Neuronal stem cell (in vitro differentiated cells): ENCODE measurements at regions not wholly inside any gene's neighbourhood (a gene's known extent, or its start where the extent isn't known, plus 50 kb on each side); places are given as distances from the start of the nearest gene placed in this dataset.
"Not testable (repeated sequence)": the region's sequence is repeated elsewhere in the genome, so short reads cannot be mapped to it uniquely, and the experiment has no call there.

Experiments used
- DNase-seq: peaks from one replicate; pipeline ENCODE4 v3.0.0-alpha.2; 2013; ENCODE audit warnings: low spot score
- H2AFZ ChIP-seq: one replicate; pipeline ENCODE4 v1.6.1; 2013; ENCODE audit warnings: mild to moderate bottlenecking, low read length, inconsistent platforms
- H2AK5ac ChIP-seq: 2 replicates; pipeline ENCODE4 v1.6.1; 2013; ENCODE audit warnings: low read depth, mild to moderate bottlenecking, inconsistent platforms, low read length, moderate library complexity, mixed read lengths
- H2BK120ac ChIP-seq: 2 replicates; pipeline ENCODE4 v1.6.1; 2013; ENCODE audit warnings: low read depth, mild to moderate bottlenecking, inconsistent platforms, low read length, moderate library complexity, mixed read lengths
- H2BK12ac ChIP-seq: one replicate; pipeline ENCODE4 v1.6.1; 2013; ENCODE audit warnings: low read length, inconsistent platforms
- H2BK15ac ChIP-seq: 2 replicates; pipeline ENCODE4 v1.6.1; 2013; ENCODE audit warnings: mild to moderate bottlenecking, low read length, inconsistent platforms, mixed read lengths
- H2BK5ac ChIP-seq: one replicate; pipeline ENCODE4 v1.6.1; 2013; ENCODE audit warnings: inconsistent platforms, mild to moderate bottlenecking, low read length, moderate library complexity
- H3K14ac ChIP-seq: one replicate; pipeline ENCODE4 v1.6.1; 2013; ENCODE audit warnings: low read length, inconsistent platforms
- H3K18ac ChIP-seq: 2 replicates; pipeline ENCODE4 v1.6.1; 2013; ENCODE audit warnings: low read length, inconsistent platforms
- H3K23ac ChIP-seq: 2 replicates; pipeline ENCODE4 v1.6.1; 2013; ENCODE audit warnings: low read depth, mild to moderate bottlenecking, mixed read lengths, low read length, inconsistent platforms; ENCODE audit not compliant: poor library complexity
- H3K27ac ChIP-seq: replicated peaks from 3 replicates; pipeline ENCODE4 v1.5.1; 2013; ENCODE audit warnings: low read length, inconsistent platforms
- H3K27me3 ChIP-seq, 3 experiments: 2 replicates each; pipeline ENCODE4 v1.6.1; 2013; ENCODE audit warnings: low read length in 3 of 3, mild to moderate bottlenecking in 2 of 3, inconsistent platforms in 1 of 3, low read depth in 1 of 3, mixed read lengths in 1 of 3, moderate library complexity in 1 of 3; ENCODE audit not compliant: control insufficient read depth in 3 of 3, insufficient read depth in 3 of 3
- H3K36me3 ChIP-seq, 2 donors: replicated peaks in 1 of 2; 2 replicates each; pipeline ENCODE4 v1.6.1; 2013; ENCODE audit warnings: low read length in 2 of 2; ENCODE audit not compliant: control insufficient read depth in 2 of 2, insufficient read depth in 2 of 2
- H3K4ac ChIP-seq: 2 replicates; pipeline ENCODE4 v1.6.1; 2013; ENCODE audit warnings: inconsistent platforms, mild to moderate bottlenecking, low read length, moderate library complexity
- H3K4me1 ChIP-seq, 2 donors: 1 replicate in 1 of 2; 2 replicates in 1 of 2; pipeline ENCODE4 v1.6.1; 2013; ENCODE audit warnings: low read length in 2 of 2, low read depth in 1 of 2; ENCODE audit not compliant: control insufficient read depth in 2 of 2, insufficient read depth in 1 of 2
- H3K4me2 ChIP-seq: one replicate; pipeline ENCODE4 v1.6.1; 2013; ENCODE audit warnings: mild to moderate bottlenecking, low read length, inconsistent platforms; ENCODE audit not compliant: insufficient read depth, poor library complexity, severe bottlenecking
- H3K4me3 ChIP-seq, 2 donors: 2 replicates each; pipeline ENCODE4 v1.5.1; 2013; ENCODE audit warnings: low read length in 2 of 2, mild to moderate bottlenecking in 2 of 2, inconsistent platforms in 1 of 2, moderate library complexity in 1 of 2
- H3K79me1 ChIP-seq: one replicate; pipeline ENCODE4 v1.6.1; 2013; ENCODE audit warnings: low read depth, mild to moderate bottlenecking, inconsistent platforms, low read length, moderate library complexity
- H3K9ac ChIP-seq: one replicate; pipeline ENCODE4 v1.6.1; 2013; ENCODE audit warnings: mild to moderate bottlenecking, low read depth, low read length, inconsistent platforms; ENCODE audit not compliant: poor library complexity
- H3K9me3 ChIP-seq, 2 donors: replicated peaks in 1 of 2; 2 replicates each; pipeline versions ENCODE3 to v1.6.1; 2013; ENCODE audit warnings: low read length in 2 of 2, mild to moderate bottlenecking in 2 of 2, inconsistent platforms in 1 of 2, low read depth in 1 of 2, mixed read lengths in 1 of 2, moderate library complexity in 1 of 2; ENCODE audit not compliant: control insufficient read depth in 2 of 2, insufficient read depth in 1 of 2
- H4K8ac ChIP-seq: one replicate; pipeline ENCODE4 v1.6.1; 2013; ENCODE audit warnings: low read depth, mild to moderate bottlenecking, inconsistent platforms, low read length, moderate library complexity
- H4K91ac ChIP-seq: one replicate; pipeline ENCODE4 v1.6.1; 2013; ENCODE audit warnings: low read length, low read depth, mild to moderate bottlenecking, inconsistent platforms; ENCODE audit not compliant: poor library complexity
- WGBS, 2 donors: extraction: QIAGEN DNeasy Blood & Tissue Kit; methylation state at CpG; one replicate each; pipeline ENCODE4 v1.1.7; 2013; ENCODE audit warnings: missing lambda C conversion rate in 2 of 2, mixed read lengths in 1 of 2; ENCODE audit not compliant: insufficient read length in 2 of 2, insufficient replicate concordance in 1 of 2; ENCODE audit errors: extremely low coverage in 2 of 2; 5-methylcytosine and 5-hydroxymethylcytosine counted together

DNA sequence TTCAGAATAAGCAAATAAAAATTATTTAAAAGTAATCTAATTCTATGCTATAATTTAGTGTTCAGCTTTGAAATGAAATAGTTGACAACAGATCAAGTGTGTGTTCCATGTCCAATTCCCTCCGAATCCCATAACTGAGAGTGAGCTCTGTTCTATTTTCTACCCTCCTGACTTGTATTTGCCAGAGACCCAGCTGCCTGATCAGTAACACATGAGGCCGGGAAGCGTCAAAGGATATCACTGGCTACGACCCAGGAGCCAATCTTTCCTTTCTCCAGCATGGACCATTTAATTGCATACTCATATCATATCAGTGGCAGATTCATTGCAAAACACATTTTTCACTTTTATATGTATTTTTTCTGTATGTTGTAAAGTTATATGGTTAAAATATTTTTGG lies 108.8 kb upstream of the TSPAN8 start:
- no peak overlapping the region for H3K18ac ChIP-seq
- no peak overlapping the region for H2BK12ac ChIP-seq
- no peaks in the 10 kb centered on the region for H3K79me1 ChIP-seq
- H2AFZ ChIP-seq: no peak overlapping the region
- H3K27ac ChIP-seq: no peak overlapping the region
- no peak overlapping the region for H3K4ac ChIP-seq
- WGBS, 2 donors: no CpG with 5 or more reads among the region's 4 CpGs
- no peak overlapping the region for H3K23ac ChIP-seq
- H3K9ac ChIP-seq: no peak overlapping the region
- no peaks in the 10 kb centered on the region for H3K9me3 ChIP-seq
- no peak overlapping the region for H2BK15ac ChIP-seq
- H3K27me3 ChIP-seq: no peaks in the 10 kb centered on the region
- H3K4me2 ChIP-seq: no peak overlapping the region
- H2BK5ac ChIP-seq: no peak overlapping the region
- no peak overlapping the region for H3K4me3 ChIP-seq
- no peak overlapping the region for H4K91ac ChIP-seq
- H3K36me3 ChIP-seq: no peaks in the 10 kb centered on the region
- no peak overlapping the region for H4K8ac ChIP-seq
- no peak for DNase-seq
- no peak overlapping the region for H2BK120ac ChIP-seq
- H3K14ac ChIP-seq: no peak overlapping the region
- no peaks in the 10 kb centered on the region for H3K4me1 ChIP-seq
- no peak overlapping the region for H2AK5ac ChIP-seq

DNA sequence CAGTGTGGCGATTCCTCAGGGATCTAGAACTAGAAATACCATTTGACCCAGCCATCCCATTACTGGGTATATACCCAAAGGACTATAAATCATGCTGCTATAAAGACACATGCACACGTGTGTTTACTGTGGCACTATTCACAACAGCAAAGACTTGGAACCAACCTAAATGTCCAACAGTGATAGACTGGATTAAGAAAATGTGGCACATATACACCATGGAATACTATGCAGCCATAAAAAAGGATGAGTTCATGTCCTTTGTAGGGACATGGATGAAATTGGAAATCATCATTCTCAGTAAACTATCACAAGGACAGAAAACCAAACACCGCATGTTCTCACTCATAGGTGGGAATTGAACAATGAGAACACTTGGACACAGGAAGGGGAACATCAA lies 107.9 kb upstream of the TSPAN8 start:
- H2AK5ac ChIP-seq, H3K4ac ChIP-seq, DNase-seq, H3K27me3 ChIP-seq, H3K9ac ChIP-seq, H3K14ac ChIP-seq, H3K4me3 ChIP-seq, H3K36me3 ChIP-seq, H3K4me1 ChIP-seq, H2BK12ac ChIP-seq, H2BK5ac ChIP-seq, H2AFZ ChIP-seq, H2BK120ac ChIP-seq, H3K23ac ChIP-seq, H2BK15ac ChIP-seq, H3K9me3 ChIP-seq, H3K27ac ChIP-seq, H3K79me1 ChIP-seq, H3K18ac ChIP-seq, H4K8ac ChIP-seq, H3K4me2 ChIP-seq, H4K91ac ChIP-seq: not testable (repeated sequence)
- WGBS, 2 donors: no CpG with 5 or more reads among the region's 3 CpGs

DNA sequence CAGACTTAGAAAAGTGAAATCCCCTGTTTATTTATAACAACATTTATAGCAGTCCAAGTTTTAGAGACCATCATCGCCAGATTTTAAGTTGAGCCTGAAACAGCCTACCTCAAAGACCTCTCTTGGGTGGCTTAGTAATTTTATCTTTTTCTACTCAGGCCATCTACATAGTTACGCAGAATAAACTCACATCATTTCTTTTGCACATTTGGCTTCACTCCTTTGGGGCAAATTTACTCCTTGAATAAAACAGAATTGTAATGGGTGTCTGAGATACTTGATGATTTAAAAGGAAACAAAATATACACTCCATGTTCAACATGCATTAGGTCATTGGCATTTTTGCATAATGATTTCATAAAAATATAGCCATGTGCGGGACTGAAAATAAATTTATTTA lies 104.7 kb upstream of the TSPAN8 start:
- Histone ChIP-seq H2BK5ac (no peak overlapping the region), H3K36me3 (no peaks in the 10 kb centered on the region), H3K27me3 (no peaks in the 10 kb centered on the region), H3K18ac (no peak overlapping the region), H3K9ac (no peak overlapping the region), H2AK5ac (no peak overlapping the region), H2BK15ac (no peak overlapping the region), H4K91ac (no peak overlapping the region), H3K9me3 (no peaks in the 10 kb centered on the region), H3K79me1 (no peaks in the 10 kb centered on the region), H3K23ac (no peak overlapping the region), H2BK120ac (no peak overlapping the region), H3K14ac (no peak overlapping the region), H3K27ac (no peak overlapping the region), H3K4me2 (no peak overlapping the region), H3K4ac (no peak overlapping the region), H3K4me3 (no peak overlapping the region), H2AFZ (no peak overlapping the region), H2BK12ac (no peak overlapping the region), H4K8ac (no peak overlapping the region), H3K4me1 (no peaks in the 10 kb centered on the region)
- no peak for DNase-seq
- WGBS, 2 donors: no CpG with 5 or more reads among the region's 3 CpGs

DNA sequence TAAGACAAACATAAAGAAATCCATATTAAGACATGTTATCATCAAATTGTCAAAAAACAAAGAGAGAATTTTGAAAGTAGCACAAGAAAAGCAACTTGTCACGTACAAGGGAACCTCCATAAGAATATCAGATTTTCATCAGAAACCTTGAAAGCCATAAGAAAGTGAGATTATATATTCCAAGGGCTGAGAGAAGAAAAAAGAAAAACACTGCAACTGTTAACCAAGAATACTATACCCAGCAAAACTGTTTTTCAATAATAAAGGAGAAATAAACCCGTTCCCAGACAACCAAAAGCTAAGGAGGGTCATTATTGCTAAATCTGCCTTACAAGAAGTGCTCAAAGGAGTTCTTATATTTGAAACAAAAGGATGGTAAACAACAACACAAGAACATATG lies 94.7 kb upstream of the TSPAN8 start:
- no CpG with 5 or more reads among the region's 2 CpGs for WGBS, 2 donors
- H3K9ac ChIP-seq: no peak overlapping the region
- no peak overlapping the region for H2AK5ac ChIP-seq
- no peak overlapping the region for H3K18ac ChIP-seq
- H3K14ac ChIP-seq: no peak overlapping the region
- H2BK15ac ChIP-seq: no peak overlapping the region
- no peaks in the 10 kb centered on the region for H3K36me3 ChIP-seq
- no peak overlapping the region for H4K8ac ChIP-seq
- H3K9me3 ChIP-seq: peaks cover 0 to 6% of the 10 kb centered on the region in 2 donors
- no peak overlapping the region for H3K4me2 ChIP-seq
- H3K4me3 ChIP-seq: no peak overlapping the region
- no peak overlapping the region for H4K91ac ChIP-seq
- H2BK12ac ChIP-seq: no peak overlapping the region
- H2BK120ac ChIP-seq: no peak overlapping the region
- H3K27ac ChIP-seq: no peak overlapping the region
- DNase-seq: no peak
- no peak overlapping the region for H2AFZ ChIP-seq
- no peaks in the 10 kb centered on the region for H3K79me1 ChIP-seq
- H2BK5ac ChIP-seq: no peak overlapping the region
- H3K4me1 ChIP-seq: no peaks in the 10 kb centered on the region
- H3K4ac ChIP-seq: no peak overlapping the region
- H3K27me3 ChIP-seq: no peaks in the 10 kb centered on the region
- no peak overlapping the region for H3K23ac ChIP-seq
